B cell (primary cell): ENCODE measurements at regions not wholly inside any gene's neighbourhood (a gene's known extent, or its start where the extent isn't known, plus 50 kb on each side); places are given as distances from the start of the nearest gene placed in this dataset.

ENCODE experiments used
- ATAC-seq: fragments of 200-7000 bp; cut with Tn5 transposase; one replicate; pipeline ENCODE4 v1.10.0; 2021; ENCODE audit warnings: low read depth, mild to moderate bottlenecking, moderate number of reproducible peaks, moderate library complexity
- CTCF ChIA-PET: fragments of 350-600 bp; sonication (Branson Sonifier 250); formaldehyde crosslinking; loops from one replicate; lab custom pipeline; 2021; ENCODE audit warnings: antibody characterized with exemption, inconsistent platforms; lab: Charles Lee
- POLR2A ChIA-PET: fragments of 350-600 bp; sonication (Branson Sonifier 250); formaldehyde crosslinking; loops from one replicate; lab custom pipeline; 2021; ENCODE audit warnings: antibody characterized with exemption; lab: Charles Lee
- DNase-seq: peaks from one replicate; pipeline ENCODE4 v3.0.0; 2013
- H2AFZ ChIP-seq: 2 replicates; pipeline ENCODE4 v1.6.1; 2012; ENCODE audit warnings: mild to moderate bottlenecking, low read depth, low read length; ENCODE audit not compliant: insufficient read depth, poor library complexity, severe bottlenecking
- H3K27ac ChIP-seq, 2 donors: 1 replicate in 1 of 2; 2 replicates in 1 of 2; pipeline ENCODE4 v1.5.1; 2012 to 2013; ENCODE audit warnings: low read length in 2 of 2, mild to moderate bottlenecking in 2 of 2, moderate library complexity in 1 of 2
- H3K27me3 ChIP-seq, 4 experiments: fragments of 200-600 bp in 1 of 4; sonication (generic) in 1 of 4; replicated peaks in 1 of 4; 1 replicate in 2 of 4; 2 replicates in 2 of 4; pipeline versions ENCODE4 v1.6.1 to v1.7.0; 2013 to 2016; ENCODE audit warnings: low read length in 3 of 4, mild to moderate bottlenecking in 2 of 4, mixed read lengths in 1 of 4, moderate library complexity in 1 of 4; ENCODE audit not compliant: insufficient read depth in 4 of 4, control insufficient read depth in 3 of 4; ENCODE audit errors: control extremely low read depth in 1 of 4
- H3K36me3 ChIP-seq, 2 experiments: replicated peaks in 1 of 2; 1 replicate in 1 of 2; 2 replicates in 1 of 2; pipeline versions ENCODE4 v1.6.1 to v1.7.1; 2013; ENCODE audit warnings: low read length in 1 of 2; ENCODE audit not compliant: insufficient read depth in 2 of 2, control insufficient read depth in 1 of 2; ENCODE audit errors: control extremely low read depth in 1 of 2, extremely low read depth in 1 of 2
- H3K4me1 ChIP-seq, 2 donors: fragments of 200-600 bp in 1 of 2; sonication (generic) in 1 of 2; 1 replicate in 1 of 2; 2 replicates in 1 of 2; pipeline versions ENCODE4 v1.5.1 to v1.6.1; 2013 to 2017; ENCODE audit warnings: low read length in 2 of 2; ENCODE audit not compliant: control insufficient read depth in 2 of 2, insufficient read depth in 2 of 2
- H3K4me2 ChIP-seq: replicated peaks from 2 replicates; pipeline ENCODE3; 2012; ENCODE audit warnings: mild to moderate bottlenecking, low read depth, low read length; ENCODE audit not compliant: poor library complexity, severe bottlenecking
- H3K4me3 ChIP-seq, 5 experiments: fragments of 200-600 bp in 1 of 5; sonication (generic) in 1 of 5; 1 replicate in 3 of 5; 2 replicates in 2 of 5; pipeline versions ENCODE4 v1.5.1 to v1.7.0; 2011 to 2016; ENCODE audit warnings: low read length in 4 of 5, mild to moderate bottlenecking in 4 of 5, low read depth in 2 of 5, control low read depth in 1 of 5, moderate library complexity in 1 of 5; ENCODE audit not compliant: insufficient read depth in 1 of 5; ENCODE audit errors: control extremely low read depth in 1 of 5, extremely low read depth in 1 of 5
- H3K79me2 ChIP-seq: fragments of 200-600 bp; sonication (generic); one replicate; pipeline ENCODE4 v1.6.0; 2016; ENCODE audit warnings: low read length; ENCODE audit not compliant: control insufficient read depth, insufficient read depth
- H3K9ac ChIP-seq: fragments of 200-600 bp; sonication (generic); 2 replicates; pipeline ENCODE4 v1.6.1; 2017; ENCODE audit warnings: mild to moderate bottlenecking, low read length, moderate library complexity
- H3K9me3 ChIP-seq, 3 donors: one replicate each; pipeline versions ENCODE4 v1.6.1 to v1.7.1; 2013; ENCODE audit warnings: low read length in 2 of 3; ENCODE audit not compliant: control insufficient read depth in 2 of 3, insufficient read depth in 1 of 3; ENCODE audit errors: control extremely low read depth in 1 of 3
- H4K20me1 ChIP-seq: 2 replicates; pipeline ENCODE4 v1.6.0; 2012; ENCODE audit warnings: mild to moderate bottlenecking, low read length; ENCODE audit not compliant: insufficient read depth, control insufficient read depth, poor library complexity, severe bottlenecking
- H3K27ac Mint-ChIP-seq: one replicate; pipeline ENCODE4 v1.8.0; 2021; ENCODE audit warnings: mixed read lengths
- H3K27me3 Mint-ChIP-seq: one replicate; pipeline ENCODE4 v1.8.0; 2021; ENCODE audit warnings: mixed read lengths
- H3K4me1 Mint-ChIP-seq: one replicate; pipeline ENCODE4 v1.8.0; 2021; ENCODE audit warnings: mixed read lengths
- H3K4me3 Mint-ChIP-seq: one replicate; pipeline ENCODE4 v1.8.0; 2021; ENCODE audit warnings: mixed read lengths
- H3K9me3 Mint-ChIP-seq: one replicate; pipeline ENCODE4 v1.8.0; 2022; ENCODE audit warnings: mixed read lengths; ENCODE audit not compliant: insufficient read depth
- EZH2 ChIP-seq: IDR thresholded peaks from 2 replicates; pipeline ENCODE4 v1.6.1; 2012; ENCODE audit warnings: borderline replicate concordance, low read depth, mild to moderate bottlenecking, moderate library complexity, low read length; ENCODE audit not compliant: insufficient read depth, poor library complexity, severe bottlenecking
- WGBS: methylation state at CpG from one replicate; pipeline ENCODE4 v1.1.5; 2013; ENCODE audit warnings: missing lambda C conversion rate; ENCODE audit not compliant: insufficient coverage; 5-methylcytosine and 5-hydroxymethylcytosine counted together
- intact Hi-C: fragments of 100-400 bp; cut with micrococcal nuclease; formaldehyde crosslinking; loops from one replicate; pipeline ENCODE4 v1.10.0; 2022
- TF ChIP-seq, protein P1 (sequence below): fragments of 200-600 bp; IDR thresholded peaks from one replicate; pipeline ENCODE4 v1.8.0; 2022; ENCODE audit warnings: antibody characterized with exemption, mild to moderate bottlenecking

GRCh38 chr20:10729785-10730184 is 56.0 kb upstream of the JAG1 start:
- Mint-ChIP-seq H3K4me1 (no peaks in the 10 kb centered on the region), H3K27me3 (no peaks in the 10 kb centered on the region), H3K27ac (no peak overlapping the region), H3K9me3 (no peaks in the 10 kb centered on the region), H3K4me3 (no peak overlapping the region)
- ChIA-PET POLR2A (no interaction called here), CTCF (no interaction called here)
- H3K4me1 ChIP-seq, result no peaks in the 10 kb centered on the region
- no peak overlapping the region for H3K9ac ChIP-seq
- no peak overlapping the region for H3K27ac ChIP-seq
- no peaks in the 10 kb centered on the region for H4K20me1 ChIP-seq
- H3K36me3 ChIP-seq, result no peaks in the 10 kb centered on the region
- intact Hi-C loops, result no loop called here
- DNase-seq (no peak), ATAC-seq (no peak)
- H3K4me2 ChIP-seq, result no peak overlapping the region
- TF ChIP-seq EZH2, result no peak
- TF ChIP-seq, protein P1, sequence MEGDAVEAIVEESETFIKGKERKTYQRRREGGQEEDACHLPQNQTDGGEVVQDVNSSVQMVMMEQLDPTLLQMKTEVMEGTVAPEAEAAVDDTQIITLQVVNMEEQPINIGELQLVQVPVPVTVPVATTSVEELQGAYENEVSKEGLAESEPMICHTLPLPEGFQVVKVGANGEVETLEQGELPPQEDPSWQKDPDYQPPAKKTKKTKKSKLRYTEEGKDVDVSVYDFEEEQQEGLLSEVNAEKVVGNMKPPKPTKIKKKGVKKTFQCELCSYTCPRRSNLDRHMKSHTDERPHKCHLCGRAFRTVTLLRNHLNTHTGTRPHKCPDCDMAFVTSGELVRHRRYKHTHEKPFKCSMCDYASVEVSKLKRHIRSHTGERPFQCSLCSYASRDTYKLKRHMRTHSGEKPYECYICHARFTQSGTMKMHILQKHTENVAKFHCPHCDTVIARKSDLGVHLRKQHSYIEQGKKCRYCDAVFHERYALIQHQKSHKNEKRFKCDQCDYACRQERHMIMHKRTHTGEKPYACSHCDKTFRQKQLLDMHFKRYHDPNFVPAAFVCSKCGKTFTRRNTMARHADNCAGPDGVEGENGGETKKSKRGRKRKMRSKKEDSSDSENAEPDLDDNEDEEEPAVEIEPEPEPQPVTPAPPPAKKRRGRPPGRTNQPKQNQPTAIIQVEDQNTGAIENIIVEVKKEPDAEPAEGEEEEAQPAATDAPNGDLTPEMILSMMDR, result no peak
- no peaks in the 10 kb centered on the region for H3K27me3 ChIP-seq
- no peak overlapping the region for H2AFZ ChIP-seq
- no peaks in the 10 kb centered on the region for H3K9me3 ChIP-seq
- H3K79me2 ChIP-seq, result no peaks in the 10 kb centered on the region
- no peak overlapping the region for H3K4me3 ChIP-seq

DNA sequence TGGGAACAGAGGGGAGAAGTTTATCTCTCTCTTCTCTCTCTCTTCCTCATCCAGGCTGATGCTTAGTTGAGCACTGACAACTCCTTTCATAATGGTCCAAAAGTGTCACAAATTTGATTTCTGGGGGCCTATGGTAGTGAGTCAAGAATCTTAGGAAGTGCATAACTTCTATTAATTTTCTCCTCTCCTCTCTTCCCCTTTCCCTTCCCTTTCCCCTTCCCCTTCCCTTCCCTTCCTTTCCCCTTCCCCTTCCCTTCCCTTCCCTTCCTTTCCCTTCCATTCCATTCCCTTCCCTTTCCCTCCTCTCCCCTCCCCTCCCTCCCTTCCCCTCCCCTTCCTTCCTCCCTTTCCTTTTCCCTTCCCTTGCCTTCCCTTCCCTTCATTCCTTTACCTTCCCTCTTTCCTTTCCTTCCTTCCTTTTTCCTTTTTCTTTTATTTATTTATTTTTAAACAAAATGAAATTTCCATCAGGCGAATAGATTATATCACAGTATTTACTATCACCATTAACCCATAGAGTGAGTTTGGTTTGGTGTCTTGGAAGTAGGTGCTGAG is 56.9 kb upstream of the JAG1 start:
- intact Hi-C loops, result no loop called here
- no CpG with 5 or more reads among the region's 1 CpG for WGBS
- ChIA-PET POLR2A (no interaction called here), CTCF (no interaction called here)
- Histone ChIP-seq H3K9ac (no peak overlapping the region), H3K4me3 (no peak overlapping the region), H4K20me1 (no peaks in the 10 kb centered on the region), H3K36me3 (no peaks in the 10 kb centered on the region), H3K79me2 (no peaks in the 10 kb centered on the region), H3K4me1 (no peaks in the 10 kb centered on the region), H3K27me3 (no peaks in the 10 kb centered on the region), H2AFZ (no peak overlapping the region), H3K27ac (no peak overlapping the region), H3K9me3 (no peaks in the 10 kb centered on the region), H3K4me2 (no peak overlapping the region)
- no peaks in the 10 kb centered on the region for H3K27me3 Mint-ChIP-seq
- H3K4me1 Mint-ChIP-seq, result no peaks in the 10 kb centered on the region
- no peak for DNase-seq
- TF ChIP-seq EZH2, result no peak
- TF ChIP-seq, protein P1, result no peak
- H3K9me3 Mint-ChIP-seq, result no peaks in the 10 kb centered on the region
- H3K27ac Mint-ChIP-seq, result no peak overlapping the region
- no peak overlapping the region for H3K4me3 Mint-ChIP-seq
- no peak for ATAC-seq
